K562 (cell line): ENCODE measurements at regions not wholly inside any gene's neighbourhood (a gene's known extent, or its start where the extent isn't known, plus 50 kb on each side); places are given as distances from the start of the nearest gene placed in this dataset.

ENCODE experiments used
- CBX8 ChIP-seq: fragments of 200-600 bp; sonication (generic); IDR thresholded peaks from 2 replicates; pipeline ENCODE4 v1.6.1; 2012; ENCODE audit warnings: borderline replicate concordance, mixed run types, low read depth, mild to moderate bottlenecking, moderate library complexity, mixed read lengths, low read length, control low read depth, inconsistent platforms; ENCODE audit not compliant: poor library complexity, severe bottlenecking; ENCODE audit errors: extremely low read depth
- KDM1A ChIP-seq, 2 experiments: fragments of 450-650 bp; IDR thresholded peaks; 2 replicates each; pipeline ENCODE4 v1.6.1; 2016; ENCODE audit warnings: mild to moderate bottlenecking in 2 of 2
- POLR2A ChIP-seq: fragments of 450-650 bp; conservative IDR thresholded peaks from 2 replicates; pipeline ENCODE4 v1.6.1; 2016
- SETDB1 ChIP-seq: IDR thresholded peaks from one replicate; pipeline ENCODE4 v1.6.1; 2012; ENCODE audit warnings: low read length, control low read depth, inconsistent platforms
- THRAP3 ChIP-seq: fragments of 450-650 bp; IDR thresholded peaks from 2 replicates; pipeline ENCODE4 v1.6.1; 2016; ENCODE audit warnings: mild to moderate bottlenecking, inconsistent platforms, borderline replicate concordance
- ZNF133 ChIP-seq: fragments of 250-450 bp; sonication (Bioruptor Pico); IDR thresholded peaks from 2 replicates; pipeline ENCODE4 v1.4.0; 2020; ENCODE audit warnings: mild to moderate bottlenecking
- ZNF143 ChIP-seq: sonication (generic); formaldehyde crosslinking; IDR thresholded peaks from 2 replicates; pipeline ENCODE4 v1.9.0; 2022; ENCODE audit warnings: mild to moderate bottlenecking, missing genetic modification reagents

GRCh38 chr4:45215976-45216542 lies 489.7 kb upstream of the GNPDA2 start:
- TF ChIP-seq SETDB1 (no peak), CBX8 (no peak), THRAP3 (no peak), ZNF133 (no peak), POLR2A (no peak), KDM1A (IDR thresholded peaks at IDR 0.05) (no peak), ZNF143 (no peak)
